GM18498 (cell line): ENCODE measurements at regions not wholly inside any gene's neighbourhood (a gene's known extent, or its start where the extent isn't known, plus 50 kb on each side); places are given as distances from the start of the nearest gene placed in this dataset.

ENCODE experiments used
- ATAC-seq: cut with Tn5 transposase; IDR thresholded peaks from one replicate; pipeline ENCODE4 v1.9.1; 2021; ENCODE audit warnings: mild to moderate bottlenecking, moderate library complexity; ENCODE audit not compliant: unreplicated experiment

- no peak for ATAC-seq
Measured at GRCh38 chr6:148081076-148081475, 261.6 kb upstream of the SASH1 start.

GRCh38 chr6:148082044-148082443, 260.6 kb upstream of the SASH1 start:
- no peak for ATAC-seq

- ATAC-seq: no peak
Measured at GRCh38 chr6:148082696-148083095, 259.9 kb upstream of the SASH1 start.

- no peak for ATAC-seq
Measured at GRCh38 chr6:148085631-148086331, 256.9 kb upstream of the SASH1 start.

GRCh38 chr6:148086386-148086785, 256.3 kb upstream of the SASH1 start:
- no peak for ATAC-seq

GRCh38 chr6:148086843-148087242, 255.8 kb upstream of the SASH1 start:
- no peak for ATAC-seq

- ATAC-seq: no peak
Measured at GRCh38 chr6:148087659-148088058, 255.0 kb upstream of the SASH1 start.

GRCh38 chr6:148090326-148090725, 252.3 kb upstream of the SASH1 start:
- ATAC-seq: no peak

GRCh38 chr6:148091394-148091793, 251.2 kb upstream of the SASH1 start:
- no peak for ATAC-seq

GRCh38 chr6:148103436-148103835, 239.2 kb upstream of the SASH1 start:
- ATAC-seq: no peak

- no peak for ATAC-seq
Measured at GRCh38 chr6:148104131-148104530, 238.5 kb upstream of the SASH1 start.

GRCh38 chr6:148105695-148106094, 236.9 kb upstream of the SASH1 start:
- ATAC-seq: no peak

GRCh38 chr6:148107911-148108310, 234.7 kb upstream of the SASH1 start:
- no peak for ATAC-seq

GRCh38 chr6:148109732-148110131, 232.9 kb upstream of the SASH1 start:
- ATAC-seq: no peak

GRCh38 chr6:148110925-148111324, 231.7 kb upstream of the SASH1 start:
- ATAC-seq: no peak

GRCh38 chr6:148112851-148113319, 229.8 kb upstream of the SASH1 start:
- ATAC-seq: no peak

- no peak for ATAC-seq
Measured at GRCh38 chr6:148116001-148116400, 226.6 kb upstream of the SASH1 start.

GRCh38 chr6:148118244-148118643, 224.4 kb upstream of the SASH1 start:
- ATAC-seq: no peak

- ATAC-seq: no peak
Measured at GRCh38 chr6:148128014-148128730, 214.5 kb upstream of the SASH1 start.

- no peak for ATAC-seq
Measured at GRCh38 chr6:148134592-148134991, 208.0 kb upstream of the SASH1 start.

GRCh38 chr6:148136586-148136985, 206.1 kb upstream of the SASH1 start:
- no peak for ATAC-seq

- ATAC-seq: no peak
Measured at GRCh38 chr6:148137652-148138051, 205.0 kb upstream of the SASH1 start.
